ENCODE measurements at regions not wholly inside any gene's neighbourhood (a gene's known extent, or its start where the extent isn't known, plus 50 kb on each side); places are given as distances from the start of the nearest gene placed in this dataset.
"Not testable (repeated sequence)": the region's sequence is repeated elsewhere in the genome, so short reads cannot be mapped to it uniquely, and the experiment has no call there.

- intact Hi-C loops (cut with DNase I): no loop called here
- no peak for DNase-seq (ENCODE audit: low spot score)
These were observed 233.3 kb upstream of the ADGRL4 start for GRCh38 chr1:79239840-79240239.

GRCh38 chr1:79235301-79236002 lies 228.9 kb upstream of the ADGRL4 start:
- DNase-seq (ENCODE audit: low spot score): no peak
- intact Hi-C loops (cut with DNase I): no loop called here

GRCh38 chr1:79232818-79233217 lies 226.3 kb upstream of the ADGRL4 start:
- no peak for DNase-seq (ENCODE audit: low spot score)
- intact Hi-C loops (cut with DNase I): no loop called here

GRCh38 chr1:79230751-79231150 lies 224.2 kb upstream of the ADGRL4 start:
- intact Hi-C loops (cut with DNase I); DNase-seq (ENCODE audit: low spot score): not testable (repeated sequence)

- intact Hi-C loops (cut with DNase I): no loop called here
- no peak for DNase-seq (ENCODE audit: low spot score)
These were observed 220.4 kb upstream of the ADGRL4 start for GRCh38 chr1:79226963-79227362.

- no peak for DNase-seq (ENCODE audit: low spot score)
- intact Hi-C loops (cut with DNase I): no loop called here
These were observed 218.0 kb upstream of the ADGRL4 start for GRCh38 chr1:79224537-79224936.

- DNase-seq (ENCODE audit: low spot score): no peak
- intact Hi-C loops (cut with DNase I): no loop called here
These were observed 214.0 kb upstream of the ADGRL4 start for GRCh38 chr1:79220509-79220908.

GRCh38 chr1:79215311-79215710 lies 208.8 kb upstream of the ADGRL4 start:
- no peak for DNase-seq (ENCODE audit: low spot score)
- intact Hi-C loops (cut with DNase I): no loop called here

- intact Hi-C loops (cut with DNase I): no loop called here
These were observed 201.3 kb upstream of the ADGRL4 start for GRCh38 chr1:79207786-79208185.

GRCh38 chr1:79207331-79207730 lies 200.8 kb upstream of the ADGRL4 start:
- no peak for DNase-seq (ENCODE audit: low spot score)
- intact Hi-C loops (cut with DNase I): no loop called here

More at GRCh38 chr1:79207786-79208185, 201.3 kb upstream of the ADGRL4 start:
- no peak for DNase-seq (ENCODE audit: low spot score)

- intact Hi-C loops (cut with DNase I): no loop called here
- no peak for DNase-seq (ENCODE audit: low spot score)
These were observed 198.4 kb upstream of the ADGRL4 start for GRCh38 chr1:79204779-79205479.

GRCh38 chr1:79198832-79199231 lies 192.3 kb upstream of the ADGRL4 start:
- intact Hi-C loops (cut with DNase I): no loop called here
- DNase-seq (ENCODE audit: low spot score): no peak

GRCh38 chr1:79197421-79197820 lies 190.9 kb upstream of the ADGRL4 start:
- intact Hi-C loops (cut with DNase I): loop anchor here (2.0 kb wide), 1 partner anchor 359 kb away; no protein-coding TSS in a partner anchor

GRCh38 chr1:79196211-79196610 lies 189.7 kb upstream of the ADGRL4 start:
- intact Hi-C loops (cut with DNase I): loop anchor here (2.0 kb wide), 1 partner anchor 357 kb away; no protein-coding TSS in a partner anchor
- DNase-seq (ENCODE audit: low spot score): no peak

More at GRCh38 chr1:79197421-79197820, 190.9 kb upstream of the ADGRL4 start:
- no peak for DNase-seq (ENCODE audit: low spot score)

GRCh38 chr1:79193211-79194079 lies 186.9 kb upstream of the ADGRL4 start:
- intact Hi-C loops (cut with DNase I): loop anchor here (2.0 to 5.0 kb wide), 2 partner anchors 115 to 186 kb away; partner anchors contain the start of gene ADGRL4
- no peak for DNase-seq (ENCODE audit: low spot score)

GRCh38 chr1:79190074-79190473 lies 183.5 kb upstream of the ADGRL4 start:
- no peak for DNase-seq (ENCODE audit: low spot score)
- intact Hi-C loops (cut with DNase I): loop anchor here (5.0 kb wide), 1 partner anchor 183 kb away; the partner anchor contains the start of gene ADGRL4

GRCh38 chr1:79188337-79188736 lies 181.8 kb upstream of the ADGRL4 start:
- intact Hi-C loops (cut with DNase I): no loop called here
- no peak for DNase-seq (ENCODE audit: low spot score)

- DNase-seq (ENCODE audit: low spot score): no peak
- intact Hi-C loops (cut with DNase I): no loop called here
These were observed 179.7 kb upstream of the ADGRL4 start for GRCh38 chr1:79186260-79186659.

- intact Hi-C loops (cut with DNase I): no loop called here
- no peak for DNase-seq (ENCODE audit: low spot score)
These were observed 171.3 kb upstream of the ADGRL4 start for GRCh38 chr1:79177844-79178243.

- intact Hi-C loops (cut with DNase I): no loop called here
- DNase-seq (ENCODE audit: low spot score): no peak
These were observed 154.5 kb upstream of the ADGRL4 start for GRCh38 chr1:79161077-79161476.
